GM12878 (cell line): ENCODE measurements at regions not wholly inside any gene's neighbourhood (a gene's known extent, or its start where the extent isn't known, plus 50 kb on each side); places are given as distances from the start of the nearest gene placed in this dataset.

Experiments used
- FOXK2 ChIP-seq: fragments of 450-650 bp; IDR thresholded peaks from 2 replicates; pipeline ENCODE4 v1.6.1; 2017; ENCODE audit warnings: mild to moderate bottlenecking, moderate library complexity
- POLR2AphosphoS5 ChIP-seq: IDR thresholded peaks from 2 replicates; pipeline ENCODE4 v1.6.1; 2011; ENCODE audit warnings: mild to moderate bottlenecking, low read length, inconsistent platforms
- ZNF274 ChIP-seq: IDR thresholded peaks from one replicate; pipeline ENCODE4 v1.8.0; 2011; ENCODE audit not compliant: insufficient read length, insufficient read depth
- TF ChIP-seq, protein P1 (sequence below), 3 experiments: IDR thresholded peaks in 2 of 3; conservative IDR thresholded peaks in 1 of 3; 2 replicates each; pipeline ENCODE4 v1.5.1; 2011; ENCODE audit warnings: low read depth in 3 of 3, low read length in 3 of 3, mild to moderate bottlenecking in 3 of 3, control low read depth in 2 of 3, moderate library complexity in 2 of 3, inconsistent platforms in 1 of 3, mixed read lengths in 1 of 3; ENCODE audit not compliant: control insufficient read depth in 2 of 3, insufficient read depth in 1 of 3; ENCODE audit errors: extremely low read depth in 1 of 3

DNA sequence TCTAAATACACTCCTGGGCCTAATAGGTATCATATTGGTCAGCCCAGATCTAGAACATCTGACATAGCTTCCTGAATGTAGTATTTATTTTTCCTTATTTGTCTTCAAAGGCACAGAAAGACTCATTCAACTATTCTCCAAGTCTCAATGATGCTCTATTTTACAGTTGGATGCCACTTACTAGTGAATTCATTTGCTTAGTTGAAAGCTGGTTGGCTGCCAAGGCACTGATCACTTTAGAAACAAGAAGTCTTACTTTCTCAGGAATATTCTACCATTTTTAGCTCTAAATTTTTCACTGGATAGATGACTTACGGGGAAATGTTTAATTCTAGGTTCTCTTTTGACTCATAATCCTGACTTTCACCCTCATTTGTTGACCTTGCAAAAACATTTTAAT lies 863.4 kb downstream of the SORCS1 start:
- TF ChIP-seq FOXK2 (no peak), ZNF274 (no peak), POLR2AphosphoS5 (no peak)
- TF ChIP-seq, protein P1, sequence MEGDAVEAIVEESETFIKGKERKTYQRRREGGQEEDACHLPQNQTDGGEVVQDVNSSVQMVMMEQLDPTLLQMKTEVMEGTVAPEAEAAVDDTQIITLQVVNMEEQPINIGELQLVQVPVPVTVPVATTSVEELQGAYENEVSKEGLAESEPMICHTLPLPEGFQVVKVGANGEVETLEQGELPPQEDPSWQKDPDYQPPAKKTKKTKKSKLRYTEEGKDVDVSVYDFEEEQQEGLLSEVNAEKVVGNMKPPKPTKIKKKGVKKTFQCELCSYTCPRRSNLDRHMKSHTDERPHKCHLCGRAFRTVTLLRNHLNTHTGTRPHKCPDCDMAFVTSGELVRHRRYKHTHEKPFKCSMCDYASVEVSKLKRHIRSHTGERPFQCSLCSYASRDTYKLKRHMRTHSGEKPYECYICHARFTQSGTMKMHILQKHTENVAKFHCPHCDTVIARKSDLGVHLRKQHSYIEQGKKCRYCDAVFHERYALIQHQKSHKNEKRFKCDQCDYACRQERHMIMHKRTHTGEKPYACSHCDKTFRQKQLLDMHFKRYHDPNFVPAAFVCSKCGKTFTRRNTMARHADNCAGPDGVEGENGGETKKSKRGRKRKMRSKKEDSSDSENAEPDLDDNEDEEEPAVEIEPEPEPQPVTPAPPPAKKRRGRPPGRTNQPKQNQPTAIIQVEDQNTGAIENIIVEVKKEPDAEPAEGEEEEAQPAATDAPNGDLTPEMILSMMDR (IDR thresholded peaks at IDR 0.05 in 2 of 3, conservative IDR thresholded peaks at IDR 0.05 in 1 of 3; ENCODE audit: control insufficient read depth in 2 of 3, extremely low read depth in 1 of 3, insufficient read depth in 1 of 3, low read depth in 3 of 3, low read length in 3 of 3), result no peak
